Upper lobe of right lung (tissue), 1 donor: ENCODE measurements at regions not wholly inside any gene's neighbourhood (a gene's known extent, or its start where the extent isn't known, plus 50 kb on each side); places are given as distances from the start of the nearest gene placed in this dataset.
"Not testable (repeated sequence)": the region's sequence is repeated elsewhere in the genome, so short reads cannot be mapped to it uniquely, and the experiment has no call there.

ENCODE experiments used
- ATAC-seq: fragments of 200-7000 bp; cut with Tn5 transposase; one replicate; pipeline ENCODE4 v1.9.1; 2020; ENCODE audit warnings: mild to moderate bottlenecking, moderate library complexity
- DNase-seq: peaks from one replicate; pipeline ENCODE4 v3.0.0-alpha.2; 2020
- H3K27ac ChIP-seq: fragments of 200-600 bp; one replicate; pipeline ENCODE4 v1.8.0; 2022
- H3K27me3 ChIP-seq: fragments of 200-600 bp; one replicate; pipeline ENCODE4 v1.8.0; 2022; ENCODE audit warnings: mild to moderate bottlenecking
- H3K36me3 ChIP-seq: fragments of 200-600 bp; one replicate; pipeline ENCODE4 v1.8.0; 2022
- H3K4me1 ChIP-seq: fragments of 200-600 bp; one replicate; pipeline ENCODE4 v1.8.0; 2022
- H3K4me3 ChIP-seq: fragments of 200-600 bp; one replicate; pipeline ENCODE4 v1.8.0; 2022; ENCODE audit warnings: mild to moderate bottlenecking
- H3K9me3 ChIP-seq: fragments of 200-600 bp; one replicate; pipeline ENCODE4 v1.8.0; 2022
- CTCF ChIP-seq: fragments of 200-600 bp; IDR thresholded peaks from one replicate; pipeline ENCODE4 v1.8.0; 2022; ENCODE audit warnings: antibody characterized with exemption
- intact Hi-C: fragments of 100-400 bp; cut with DNase I; formaldehyde crosslinking; loops from one replicate; pipeline ENCODE4 v1.11.0; 2022
- donor health status: DM: no; HTN: yes; CAD: no; lungs with severe emphysema.

GRCh38 chr17:74126959-74127358 lies 76.5 kb upstream of the RPL38 start:
- Histone ChIP-seq H3K4me3 (no peak overlapping the region), H3K4me1 (no peaks in the 10 kb centered on the region), H3K27ac (no peak overlapping the region), H3K9me3 (no peaks in the 10 kb centered on the region), H3K27me3 (peaks cover 9% of the 10 kb centered on the region), H3K36me3 (no peaks in the 10 kb centered on the region)
- DNase-seq (peak; percentile 13), ATAC-seq (no peak)
- intact Hi-C loops = no loop called here
- no peak for TF ChIP-seq CTCF

GRCh38 chr17:74128456-74129211 lies 74.8 kb upstream of the RPL38 start:
- H3K27ac ChIP-seq = no peak overlapping the region
- H3K9me3 ChIP-seq = no peaks in the 10 kb centered on the region
- TF ChIP-seq CTCF = no peak
- peak; percentile 19 for DNase-seq
- ATAC-seq = no peak
- H3K4me3 ChIP-seq = no peak overlapping the region
- peaks cover 11% of the 10 kb centered on the region for H3K27me3 ChIP-seq
- intact Hi-C loops = no loop called here
- H3K36me3 ChIP-seq = no peaks in the 10 kb centered on the region
- H3K4me1 ChIP-seq = no peaks in the 10 kb centered on the region

GRCh38 chr17:74129800-74130199 lies 73.7 kb upstream of the RPL38 start:
- peaks cover 11% of the 10 kb centered on the region for H3K27me3 ChIP-seq
- H3K27ac ChIP-seq, intact Hi-C loops, H3K4me3 ChIP-seq, H3K9me3 ChIP-seq, H3K4me1 ChIP-seq, H3K36me3 ChIP-seq, ATAC-seq: not testable (repeated sequence)
- peak; percentile 6 for DNase-seq

- H3K27me3 ChIP-seq = peaks cover 11% of the 10 kb centered on the region
- ATAC-seq (no peak), DNase-seq (peak; percentile 41)
- TF ChIP-seq CTCF = no peak
- H3K4me1 ChIP-seq = no peaks in the 10 kb centered on the region
- intact Hi-C loops = no loop called here
- no peak overlapping the region for H3K27ac ChIP-seq
- H3K9me3 ChIP-seq = no peaks in the 10 kb centered on the region
- H3K36me3 ChIP-seq = no peaks in the 10 kb centered on the region
- no peak overlapping the region for H3K4me3 ChIP-seq
These were observed 73.2 kb upstream of the RPL38 start for GRCh38 chr17:74130276-74130675.

GRCh38 chr17:74130841-74131240 lies 72.6 kb upstream of the RPL38 start:
- DNase-seq (peak; percentile 41), ATAC-seq (no peak)
- no peaks in the 10 kb centered on the region for H3K36me3 ChIP-seq
- intact Hi-C loops = no loop called here
- H3K9me3 ChIP-seq = no peaks in the 10 kb centered on the region
- H3K4me1 ChIP-seq = no peaks in the 10 kb centered on the region
- no peak for TF ChIP-seq CTCF
- no peak overlapping the region for H3K27ac ChIP-seq
- no peak overlapping the region for H3K4me3 ChIP-seq
- H3K27me3 ChIP-seq = peaks cover 15% of the 10 kb centered on the region

GRCh38 chr17:74132354-74132753 lies 71.1 kb upstream of the RPL38 start:
- ATAC-seq = no peak
- Histone ChIP-seq H3K27ac (no peak overlapping the region), H3K4me1 (no peaks in the 10 kb centered on the region), H3K9me3 (no peaks in the 10 kb centered on the region), H3K4me3 (no peak overlapping the region), H3K27me3 (peaks cover 16% of the 10 kb centered on the region), H3K36me3 (no peaks in the 10 kb centered on the region)
- intact Hi-C loops = no loop called here
- no peak for TF ChIP-seq CTCF
- peak; percentile 3 for DNase-seq
